Stromal cell of bone marrow (primary cell): ENCODE measurements at regions not wholly inside any gene's neighbourhood (a gene's known extent, or its start where the extent isn't known, plus 50 kb on each side); places are given as distances from the start of the nearest gene placed in this dataset.
"Not testable (repeated sequence)": the region's sequence is repeated elsewhere in the genome, so short reads cannot be mapped to it uniquely, and the experiment has no call there.

Experiments
- DNase-seq: peaks from one replicate; pipeline ENCODE4 v3.0.0-alpha.2; 2012; ENCODE audit warnings: low read depth

GRCh38 chr6:99141906-99142305 lies 194.2 kb upstream of the FBXL4 start:
- not testable (repeated sequence) for DNase-seq

- DNase-seq, result no peak
Observed at GRCh38 chr6:99138445-99138844, 190.7 kb upstream of the FBXL4 start.

- no peak for DNase-seq
Observed at GRCh38 chr6:99137314-99137713, 189.6 kb upstream of the FBXL4 start.

GRCh38 chr6:99136488-99136887 lies 188.7 kb upstream of the FBXL4 start:
- no peak for DNase-seq

- no peak for DNase-seq
Observed at GRCh38 chr6:99132026-99132635, 184.4 kb upstream of the FBXL4 start.

- DNase-seq, result no peak
Observed at GRCh38 chr6:99130897-99131873, 183.4 kb upstream of the FBXL4 start.

GRCh38 chr6:99129835-99130234 lies 182.1 kb upstream of the FBXL4 start:
- DNase-seq, result no peak

- no peak for DNase-seq
Observed at GRCh38 chr6:99121748-99122147, 174.0 kb upstream of the FBXL4 start.

GRCh38 chr6:99120641-99121040 lies 172.9 kb upstream of the FBXL4 start:
- no peak for DNase-seq

- peak; percentile 19 for DNase-seq
Observed at GRCh38 chr6:99119109-99120031, 171.6 kb upstream of the FBXL4 start.

- DNase-seq, result no peak
Observed at GRCh38 chr6:99114769-99115406, 167.1 kb upstream of the FBXL4 start.

- no peak for DNase-seq
Observed at GRCh38 chr6:99111590-99111989, 163.8 kb upstream of the FBXL4 start.

GRCh38 chr6:99110029-99110428 lies 162.3 kb upstream of the FBXL4 start:
- no peak for DNase-seq

GRCh38 chr6:99104218-99104617 lies 156.5 kb upstream of the FBXL4 start:
- no peak for DNase-seq

GRCh38 chr6:99099243-99099642 lies 151.5 kb upstream of the FBXL4 start:
- DNase-seq, result no peak

GRCh38 chr6:99096170-99096569 lies 148.4 kb upstream of the FBXL4 start:
- DNase-seq, result no peak

- DNase-seq, result no peak
Observed at GRCh38 chr6:99093456-99094190, 145.9 kb upstream of the FBXL4 start.

GRCh38 chr6:99092461-99092860 lies 144.7 kb upstream of the FBXL4 start:
- DNase-seq, result no peak

GRCh38 chr6:99091985-99092384 lies 144.2 kb upstream of the FBXL4 start:
- no peak for DNase-seq

- DNase-seq, result no peak
Observed at GRCh38 chr6:99080191-99080590, 132.4 kb upstream of the FBXL4 start.

- DNase-seq, result no peak
Observed at GRCh38 chr6:99079058-99079457, 131.3 kb upstream of the FBXL4 start.
